CD4-positive, alpha-beta T cell treated with Interleukin-4 for 1 hour (primary cell): ENCODE measurements at regions not wholly inside any gene's neighbourhood (a gene's known extent, or its start where the extent isn't known, plus 50 kb on each side); places are given as distances from the start of the nearest gene placed in this dataset.

Source experiments
- DNase-seq, 2 donors: peaks; one replicate each; pipeline ENCODE4 v3.0.0-alpha.2; 2020 to 2022

DNA sequence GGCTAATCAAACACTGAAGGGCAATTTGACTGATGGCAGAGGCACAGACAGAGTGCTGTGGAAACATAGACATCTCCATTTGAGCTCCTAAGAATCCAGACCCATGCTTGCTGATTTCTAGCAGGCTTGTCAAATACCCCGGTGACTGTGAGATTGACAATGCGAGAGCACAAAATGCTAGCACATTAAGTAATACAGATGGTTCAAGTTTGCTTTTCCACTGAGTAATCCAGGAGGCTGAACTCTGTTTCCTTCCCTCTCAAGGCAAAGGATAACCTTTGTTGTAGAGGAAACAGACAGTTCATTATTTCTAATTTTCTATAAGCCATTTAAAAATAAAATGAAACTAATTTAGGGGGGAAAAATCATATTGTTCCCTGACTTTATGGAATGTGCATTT lies 256.5 kb upstream of the CRY1 start:
- DNase-seq = no peak

DNA sequence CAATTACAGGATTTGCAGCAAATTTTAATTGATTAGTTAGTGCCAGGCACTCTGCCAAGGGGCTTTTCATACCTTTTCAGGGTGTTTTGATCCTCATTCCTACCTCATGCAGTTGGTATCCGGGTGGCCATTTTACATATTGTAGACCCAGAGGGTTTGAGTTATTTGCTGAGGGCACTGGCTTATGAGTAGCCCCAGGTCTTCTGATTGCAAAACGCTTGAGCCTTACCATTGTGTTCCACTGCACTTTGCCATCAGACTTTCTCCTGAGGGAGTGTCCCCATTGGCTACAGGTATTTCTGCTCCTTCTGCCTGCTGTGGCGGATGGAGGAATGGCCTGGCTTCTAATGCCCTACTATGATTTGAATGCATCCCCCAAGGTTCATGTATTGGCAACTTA lies 257.8 kb upstream of the CRY1 start:
- DNase-seq = no peak

DNA sequence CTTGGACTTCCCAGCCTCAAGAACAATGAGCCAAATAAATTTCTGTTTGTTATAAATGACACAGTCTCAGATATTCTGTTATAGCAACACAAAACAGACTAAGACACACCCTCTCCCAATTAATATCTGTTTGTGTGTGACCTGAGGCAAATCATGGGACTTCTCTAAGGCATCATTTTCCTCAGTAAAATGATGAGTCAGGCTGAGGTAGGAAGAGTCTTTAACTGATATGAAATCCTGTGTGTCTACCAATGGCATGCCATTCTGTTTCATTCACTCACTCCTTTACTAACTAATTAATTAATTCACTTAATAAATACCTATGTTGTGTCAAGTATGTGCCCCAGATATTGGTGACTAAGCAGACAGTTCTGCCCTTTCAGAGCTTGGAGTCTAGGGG lies 258.4 kb upstream of the CRY1 start:
- no peak for DNase-seq

DNA sequence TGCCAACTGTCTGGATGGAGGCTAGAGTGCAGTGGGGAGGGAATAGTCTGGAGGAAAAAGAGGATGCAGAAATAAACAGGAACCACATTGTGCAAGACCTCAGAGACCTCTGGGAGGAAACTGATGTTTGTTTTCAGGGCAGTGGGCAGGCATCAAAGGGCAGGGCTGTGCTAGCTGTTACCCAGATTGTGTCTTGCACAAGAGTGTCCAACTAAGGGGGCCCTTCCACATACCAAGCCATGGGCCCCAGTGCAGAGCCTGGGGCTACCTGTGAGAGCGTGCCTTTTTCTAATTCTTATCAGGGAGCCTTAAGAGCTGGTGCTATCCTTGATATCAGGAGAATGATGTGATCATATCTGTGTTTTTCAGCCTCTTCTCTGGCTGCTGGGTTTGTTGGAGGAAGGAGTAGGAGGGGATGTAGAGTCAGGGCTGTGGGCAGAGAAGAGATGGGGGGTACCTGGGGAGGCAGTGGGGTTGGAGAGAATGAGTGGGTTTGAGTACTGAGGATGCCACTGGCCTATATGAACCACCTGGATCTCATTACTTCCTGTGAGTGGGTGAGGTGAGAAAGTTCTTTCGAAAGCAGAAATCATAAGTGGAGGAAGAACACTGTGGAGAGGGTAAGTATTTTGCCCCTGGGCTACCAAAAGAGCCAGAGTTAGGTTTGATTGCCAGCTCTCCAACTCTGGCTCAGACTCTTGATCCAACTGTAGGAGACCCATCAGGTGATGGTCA lies 259.2 kb upstream of the CRY1 start:
- no peak for DNase-seq

DNA sequence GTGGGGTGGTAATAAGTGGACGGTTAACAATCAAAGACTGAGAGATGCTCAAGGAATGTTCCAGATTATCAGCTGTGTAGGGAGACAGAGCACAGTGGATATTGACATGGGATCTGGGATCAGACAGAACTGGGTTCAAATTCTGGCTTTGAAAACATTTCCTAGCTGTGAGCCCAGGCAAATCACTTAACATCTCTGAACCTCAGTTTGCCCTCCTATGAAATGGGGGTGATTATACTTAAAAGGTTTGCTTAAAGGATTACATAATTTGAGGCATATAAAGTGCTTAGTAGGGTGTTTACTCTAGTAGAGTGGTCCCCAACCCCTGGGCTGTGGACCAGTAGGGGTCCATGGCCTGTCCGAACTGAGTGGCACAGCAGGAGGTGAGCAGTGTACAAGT lies 260.0 kb upstream of the CRY1 start:
- DNase-seq = no peak

DNA sequence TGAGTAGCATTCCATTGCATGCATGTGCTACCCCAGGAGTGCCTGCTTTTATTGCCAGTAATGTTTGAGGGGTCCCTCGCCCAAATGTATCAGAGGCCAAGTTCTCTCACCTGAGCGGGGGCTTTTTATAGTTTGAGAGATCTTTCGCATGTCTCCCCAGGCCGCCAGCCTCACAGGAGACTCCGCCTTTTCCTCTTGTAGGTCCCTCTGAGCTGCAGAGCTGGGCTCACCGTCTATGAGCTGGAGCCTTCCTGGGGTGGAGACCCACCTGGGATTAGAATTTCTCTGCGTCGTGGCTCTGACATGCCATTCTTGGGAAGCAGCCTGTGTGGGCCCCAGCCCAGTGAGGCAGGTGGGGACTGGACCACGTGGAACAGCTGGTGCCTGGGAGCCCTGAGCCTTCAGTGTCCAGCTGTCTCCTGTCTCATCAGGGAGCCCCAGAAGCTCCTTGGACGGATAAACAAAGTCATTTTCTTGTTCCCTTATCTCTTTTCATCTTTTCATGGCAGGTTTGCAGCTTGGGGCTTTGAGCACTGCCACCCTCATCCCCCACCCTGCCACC lies 261.7 kb upstream of the CRY1 start:
- DNase-seq = no peak

DNA sequence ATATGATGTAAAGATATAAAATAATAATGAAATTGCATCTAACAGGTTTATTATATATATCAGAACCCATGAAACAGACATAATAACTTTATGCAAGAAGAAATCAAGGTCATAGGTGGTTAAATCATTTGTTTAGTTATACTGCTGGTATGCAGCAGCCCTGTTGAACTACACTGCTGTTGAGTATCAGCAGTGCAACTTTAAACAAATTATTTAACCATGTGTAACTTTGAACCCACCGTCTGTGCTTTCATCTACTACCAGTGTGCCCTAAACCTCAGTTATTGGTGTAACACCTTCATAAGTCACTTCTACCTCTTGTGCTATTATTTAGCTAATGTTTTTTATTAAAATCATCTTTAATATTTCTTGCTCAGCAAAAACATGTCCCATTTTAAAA lies 262.3 kb upstream of the CRY1 start:
- no peak for DNase-seq

DNA sequence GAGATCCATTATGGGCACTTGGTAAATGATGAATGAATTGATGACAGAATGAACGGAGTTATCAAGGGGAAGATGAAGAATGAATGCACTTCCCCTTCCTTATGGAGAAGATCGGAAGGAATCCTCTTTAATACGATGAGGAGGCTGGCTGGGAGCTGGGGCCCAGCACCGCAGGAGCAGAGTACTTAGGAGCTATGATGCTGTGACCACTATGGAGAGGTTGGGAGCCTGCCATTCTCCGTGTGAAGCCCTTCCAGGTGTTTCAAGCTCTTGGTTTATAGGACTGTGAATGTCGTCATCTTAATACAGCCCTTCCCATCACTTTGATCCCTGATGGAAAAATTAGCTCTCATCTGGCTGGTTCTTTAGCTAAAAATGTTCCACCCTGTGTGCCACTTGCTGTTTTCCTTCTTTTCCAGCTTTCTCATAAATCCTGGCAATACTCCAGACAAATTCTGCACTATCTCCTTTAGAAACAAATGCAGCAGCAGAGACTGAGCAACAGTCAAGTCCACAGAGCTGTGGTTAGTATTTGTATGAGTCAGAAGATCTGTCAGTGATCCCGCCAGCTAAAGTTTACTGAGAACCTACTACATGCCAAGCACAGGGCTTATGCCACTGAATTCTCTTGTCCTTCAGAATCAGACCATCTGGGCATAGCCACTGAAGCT lies 263.1 kb upstream of the CRY1 start:
- no peak for DNase-seq

DNA sequence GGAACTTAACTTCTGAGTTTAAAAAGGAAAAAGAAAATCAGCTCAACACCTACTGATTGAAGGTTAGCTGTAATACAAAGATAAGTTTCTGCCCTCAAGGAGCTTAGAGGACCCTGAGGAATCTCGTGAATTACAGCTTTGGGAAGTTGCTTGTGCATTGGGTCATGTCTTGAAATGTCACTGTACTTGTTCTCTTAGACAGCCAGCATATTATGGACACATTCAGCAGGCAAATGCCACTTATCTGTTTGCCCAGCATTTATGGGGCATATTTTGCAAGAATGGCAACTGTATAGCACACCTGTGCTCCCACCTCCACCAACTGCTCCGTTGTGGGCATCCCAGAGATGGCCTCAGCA lies 263.6 kb upstream of the CRY1 start:
- no peak for DNase-seq

DNA sequence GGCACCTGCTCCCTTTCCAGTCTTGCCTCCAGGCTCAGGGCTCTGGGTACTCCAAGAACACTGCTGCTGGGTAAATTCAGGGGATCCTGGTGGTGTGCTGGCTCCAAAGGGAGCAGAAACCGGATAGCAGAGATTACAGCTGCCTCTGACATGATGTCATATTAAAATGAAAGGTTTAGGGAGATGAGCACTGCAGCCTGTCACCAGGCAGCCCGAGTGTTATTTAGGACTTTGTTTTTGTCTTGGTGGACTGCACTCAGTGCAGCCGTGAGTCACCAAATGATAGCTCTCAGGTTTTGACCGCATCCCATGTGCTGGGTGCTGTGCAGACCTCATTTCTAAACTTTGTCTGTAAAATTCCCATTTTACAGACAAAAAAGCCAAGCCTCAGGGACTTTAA lies 266.0 kb upstream of the CRY1 start:
- no peak for DNase-seq

DNA sequence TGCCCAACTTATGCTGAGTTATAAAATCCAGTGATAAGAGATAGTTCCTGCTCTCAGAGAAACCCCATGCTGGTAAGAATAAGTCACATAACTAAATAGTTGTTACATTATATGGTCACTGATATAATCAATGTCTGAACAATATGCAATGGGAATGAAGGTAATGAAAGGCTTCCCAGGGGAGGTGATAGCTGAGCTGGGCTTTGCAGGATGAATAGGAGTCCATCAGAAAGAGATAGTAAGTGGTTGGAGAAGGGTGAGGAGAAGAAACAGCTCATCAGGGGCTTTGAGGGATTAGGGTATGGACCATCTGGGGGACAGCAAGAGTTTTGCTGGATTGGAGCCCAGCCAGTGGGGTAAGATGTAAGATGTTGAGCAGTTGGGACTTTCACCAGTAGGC lies 266.7 kb upstream of the CRY1 start:
- DNase-seq = no peak

DNA sequence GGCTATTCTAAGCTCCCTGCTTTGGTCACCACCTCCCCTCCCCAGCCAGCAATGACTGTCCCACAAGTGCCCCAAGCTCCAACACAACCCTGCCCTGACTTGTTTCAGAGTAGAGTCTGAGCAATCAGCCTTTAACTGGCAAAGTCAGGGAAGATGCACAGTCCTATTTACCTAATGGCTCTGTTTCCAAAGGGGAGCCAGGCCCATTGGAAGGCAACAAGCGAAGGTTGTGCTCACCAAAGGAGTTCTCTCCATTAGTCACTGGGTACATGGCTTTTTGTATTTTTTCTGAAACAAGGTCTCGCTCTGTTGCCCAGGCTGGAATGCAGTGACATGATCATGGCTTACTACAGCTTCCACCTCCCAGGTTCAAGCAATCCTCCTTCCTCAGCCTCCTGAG lies 267.1 kb upstream of the CRY1 start:
- DNase-seq = no peak

DNA sequence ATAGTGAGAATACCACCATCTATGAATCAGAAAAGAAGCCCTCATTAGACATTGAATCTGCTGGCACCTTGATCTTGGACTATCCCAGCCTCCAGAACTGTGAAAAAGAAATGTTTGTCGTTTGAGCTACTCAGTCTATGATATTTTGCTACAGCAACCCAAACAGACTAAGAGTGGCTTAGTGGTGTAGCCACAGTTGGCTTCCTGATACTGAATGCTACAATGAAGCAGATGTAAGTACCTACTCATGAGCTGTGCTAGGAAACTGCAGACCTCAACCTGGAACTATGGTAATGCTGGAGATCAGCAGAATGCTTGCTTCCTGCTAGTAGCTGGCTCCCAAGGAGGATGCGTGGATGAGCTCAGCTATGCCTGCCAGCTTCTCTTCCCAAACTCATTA lies 268.6 kb upstream of the CRY1 start:
- DNase-seq = no peak

DNA sequence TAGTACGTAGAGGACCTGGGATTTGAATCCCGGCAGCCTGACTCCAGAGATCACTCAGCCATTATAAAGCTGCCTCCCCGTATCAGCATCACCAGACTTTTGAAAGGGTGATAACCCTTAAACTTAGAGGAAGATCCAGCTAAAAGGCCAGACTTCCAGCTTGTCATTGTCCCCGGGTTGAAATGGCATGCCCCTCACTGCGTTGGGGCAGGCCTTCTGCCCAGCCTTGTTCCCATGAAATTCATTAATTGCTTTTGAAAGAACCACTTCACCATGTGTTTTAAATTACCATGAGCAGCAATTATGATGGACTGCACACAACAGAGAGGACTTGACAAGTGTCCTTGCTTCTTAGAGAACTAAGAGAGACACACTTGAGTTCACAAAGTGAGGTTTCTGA lies 269.6 kb upstream of the CRY1 start:
- DNase-seq = no peak

DNA sequence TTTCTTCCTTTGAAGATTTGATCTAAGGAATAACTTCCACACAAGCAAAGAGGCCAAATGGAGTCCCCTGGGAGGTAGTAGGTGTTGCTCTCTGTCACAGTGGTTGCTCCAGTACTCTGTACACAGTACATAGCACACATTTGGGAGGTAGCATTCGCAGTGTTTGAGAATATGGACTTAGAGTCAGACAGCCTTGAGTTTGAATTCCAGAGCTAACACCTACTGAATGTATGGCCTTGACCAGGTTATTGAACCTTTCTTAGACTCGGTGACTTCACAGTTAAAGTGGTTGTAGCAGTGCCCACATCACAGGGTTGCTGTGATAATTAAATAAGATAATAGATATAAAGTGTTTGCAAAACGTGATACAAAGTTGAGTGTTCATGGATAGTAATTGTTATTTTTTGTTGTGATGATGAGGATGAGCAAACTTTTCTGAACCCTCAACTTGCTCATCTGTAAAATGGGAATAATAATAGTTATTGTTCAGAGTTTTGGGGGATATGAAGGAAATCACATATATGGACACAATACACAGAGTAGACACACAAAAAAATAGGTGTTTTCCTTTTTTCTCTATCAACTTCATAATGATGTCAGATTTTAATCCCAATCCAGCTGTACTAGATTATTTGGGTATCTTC lies 271.6 kb upstream of the CRY1 start:
- DNase-seq = no peak

DNA sequence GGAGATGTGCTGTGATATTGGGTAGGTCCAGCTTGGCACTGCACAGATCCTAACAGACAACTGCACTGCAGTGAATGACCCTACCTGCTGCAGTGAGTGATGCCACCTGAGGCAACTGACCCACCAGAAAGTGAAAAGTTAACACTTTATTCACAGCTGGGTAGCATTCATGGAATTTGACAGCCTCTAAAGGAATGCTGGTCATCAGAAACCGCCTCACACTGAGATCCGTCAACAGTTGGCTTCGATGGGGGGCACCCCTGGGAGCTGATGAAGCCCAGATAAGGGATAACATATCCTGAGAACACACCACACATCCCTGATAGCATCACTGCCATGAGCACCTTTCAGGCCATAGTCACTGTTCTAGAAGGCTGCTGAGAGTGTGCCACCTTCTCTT lies 272.4 kb upstream of the CRY1 start:
- DNase-seq = no peak

DNA sequence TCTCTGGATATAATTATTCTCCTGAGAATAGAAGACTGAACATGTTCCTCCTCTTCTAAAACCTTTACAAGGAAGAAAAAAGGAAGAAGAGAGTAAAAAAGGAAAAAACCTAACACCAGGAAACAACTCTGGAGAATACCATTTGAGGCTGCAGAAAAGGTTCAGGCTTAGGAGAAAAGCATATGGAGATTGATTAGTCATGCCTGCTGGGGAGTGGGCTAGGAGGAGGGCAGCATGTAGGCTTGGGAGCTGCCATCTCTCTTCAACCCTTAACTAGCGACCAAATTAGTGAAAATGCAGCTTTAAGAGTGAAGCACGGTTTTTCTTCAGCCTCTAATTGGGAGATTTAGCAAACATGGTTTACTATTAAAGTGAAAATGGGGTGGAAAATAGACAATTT lies 273.0 kb upstream of the CRY1 start:
- DNase-seq = no peak

DNA sequence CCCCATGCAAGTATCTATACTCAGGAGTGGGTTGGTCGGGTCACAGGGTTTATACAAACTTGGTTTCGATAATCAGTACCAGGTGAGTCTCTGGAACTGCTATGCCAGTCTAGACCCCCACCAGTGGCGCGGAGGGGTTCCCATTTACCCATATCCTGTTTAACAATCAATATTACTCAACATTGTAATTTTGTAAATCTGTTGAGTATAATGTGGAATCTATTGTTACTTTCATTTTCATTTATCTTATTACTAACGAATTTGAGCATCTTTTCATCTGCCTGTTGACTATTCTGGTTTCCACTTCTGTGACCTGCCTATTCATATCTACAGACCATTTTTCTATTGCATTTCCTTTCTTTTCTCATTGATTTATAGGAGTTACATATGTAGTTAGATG lies 275.2 kb upstream of the CRY1 start:
- peak in 1 of 2 donors; percentile 49 for DNase-seq

DNA sequence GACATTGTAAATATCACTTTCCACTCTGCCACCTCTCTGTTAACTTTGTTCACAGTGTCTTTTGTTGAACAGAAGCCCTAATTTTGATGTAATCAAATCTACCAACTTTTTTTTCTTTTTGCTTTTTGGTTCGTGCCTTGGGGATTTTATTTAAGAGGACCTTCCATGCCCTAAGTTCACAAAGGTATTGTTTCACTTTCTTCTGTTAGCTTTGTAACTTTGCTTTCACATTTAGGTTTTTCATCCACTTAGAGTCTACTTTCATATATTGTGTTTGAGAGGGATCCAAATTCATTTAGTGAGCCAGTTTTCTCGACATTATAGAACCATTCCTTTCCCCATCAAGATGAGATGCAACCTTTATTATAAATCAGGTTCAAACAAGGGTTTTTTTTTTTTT lies 275.7 kb upstream of the CRY1 start:
- DNase-seq = no peak

DNA sequence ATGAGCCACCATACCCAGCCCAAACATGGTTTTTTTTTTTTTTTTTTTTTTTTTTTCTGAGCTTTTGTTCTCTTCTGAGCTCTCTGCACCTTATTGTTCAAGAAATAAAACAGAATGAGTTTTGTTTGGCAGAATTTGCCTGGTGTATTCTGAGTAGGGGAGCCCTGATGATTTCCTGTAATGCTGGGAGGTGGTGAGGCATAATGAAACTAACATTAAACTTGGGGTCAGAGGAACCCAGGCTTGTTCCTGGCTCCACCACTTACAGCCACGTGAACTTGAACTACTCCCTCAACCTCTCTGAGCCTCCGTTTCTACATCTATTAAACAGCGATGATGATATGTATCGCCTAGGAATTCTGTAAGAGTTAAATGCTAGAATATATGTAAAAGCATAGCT lies 276.3 kb upstream of the CRY1 start:
- DNase-seq = peak; percentile 25 to 59

DNA sequence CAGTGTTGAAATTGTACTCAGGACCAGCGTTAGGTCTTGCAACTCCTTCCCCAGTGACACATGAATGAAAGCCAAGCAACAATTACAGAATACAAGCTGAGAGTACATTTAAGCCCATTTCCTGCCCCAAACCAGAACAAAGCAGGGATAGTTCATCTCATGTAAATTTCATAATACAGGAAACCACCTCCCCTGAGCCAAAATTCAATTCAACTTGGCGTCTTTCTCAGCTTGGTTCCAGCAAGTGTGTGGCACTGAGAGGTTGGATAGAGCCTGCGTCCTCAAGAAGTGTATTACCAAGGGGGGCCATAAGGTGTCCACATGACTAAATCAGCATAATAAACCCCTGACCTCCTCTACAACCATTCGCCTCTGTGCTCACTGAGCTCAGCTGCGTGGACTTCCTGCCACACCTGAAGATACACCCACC lies 278.9 kb upstream of the CRY1 start:
- peak; percentile 42 to 72 for DNase-seq

DNA sequence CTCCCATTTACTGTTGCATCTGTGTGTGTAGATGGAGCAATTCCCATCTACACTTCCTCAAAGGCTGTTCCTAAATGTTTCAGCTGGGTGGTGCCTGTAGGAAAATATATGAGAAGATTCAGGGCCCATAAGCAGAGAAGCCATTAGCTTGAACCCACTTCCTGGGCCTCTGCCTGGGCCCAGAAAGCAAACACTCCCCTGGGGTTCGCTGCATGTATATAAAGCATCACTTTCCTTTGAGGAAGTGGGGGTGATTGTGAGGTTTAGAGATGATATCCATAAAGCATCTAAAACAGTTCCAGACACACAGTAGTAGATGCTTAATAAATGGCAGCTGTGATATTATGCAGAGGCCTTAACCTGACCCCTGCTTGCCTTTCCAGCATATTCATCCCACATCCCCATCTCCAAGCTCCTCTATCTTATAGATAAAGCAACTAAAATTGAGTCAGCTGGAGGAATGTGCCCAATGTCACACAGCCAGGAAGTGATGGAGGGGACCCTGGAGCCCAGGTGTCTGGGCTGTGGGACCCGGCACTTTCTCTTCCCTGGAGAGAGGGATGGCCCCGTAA lies 280.0 kb upstream of the CRY1 start:
- no peak for DNase-seq

DNA sequence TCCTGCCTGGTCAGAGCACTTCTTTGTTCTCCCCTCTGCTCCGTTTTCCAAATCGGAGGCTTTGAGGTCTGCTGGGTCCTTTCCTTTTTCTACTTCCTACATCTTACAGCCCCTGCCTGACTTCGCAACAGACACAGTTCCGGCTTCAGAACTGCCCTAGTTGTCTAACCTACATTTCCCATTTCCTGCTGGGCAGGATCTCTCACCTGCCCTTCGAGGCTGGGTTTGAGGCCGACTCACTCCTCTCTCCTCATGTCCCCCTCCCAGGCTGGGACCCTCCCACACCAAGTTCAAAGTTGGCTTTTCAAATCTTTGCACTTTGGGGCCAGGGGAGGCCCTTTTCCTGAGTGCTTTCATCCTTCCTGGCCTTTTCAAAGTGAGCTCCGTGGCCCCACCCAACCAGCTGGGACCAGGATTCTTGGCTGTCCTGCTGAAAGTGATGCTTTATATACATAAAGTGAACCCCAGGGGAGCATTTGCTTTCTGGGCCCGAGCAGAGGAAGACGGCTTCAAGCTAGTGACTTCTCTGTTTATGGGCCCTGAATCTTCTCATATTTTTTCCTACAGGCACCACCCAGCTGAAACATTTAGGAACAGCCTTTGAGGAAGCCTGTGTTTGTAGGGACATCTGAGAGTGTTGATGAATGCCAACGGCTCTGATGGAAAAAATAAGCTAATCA lies 281.0 kb upstream of the CRY1 start:
- DNase-seq = no peak
